ENCODE measurements at regions not wholly inside any gene's neighbourhood (a gene's known extent, or its start where the extent isn't known, plus 50 kb on each side); places are given as distances from the start of the nearest gene placed in this dataset.

DNA sequence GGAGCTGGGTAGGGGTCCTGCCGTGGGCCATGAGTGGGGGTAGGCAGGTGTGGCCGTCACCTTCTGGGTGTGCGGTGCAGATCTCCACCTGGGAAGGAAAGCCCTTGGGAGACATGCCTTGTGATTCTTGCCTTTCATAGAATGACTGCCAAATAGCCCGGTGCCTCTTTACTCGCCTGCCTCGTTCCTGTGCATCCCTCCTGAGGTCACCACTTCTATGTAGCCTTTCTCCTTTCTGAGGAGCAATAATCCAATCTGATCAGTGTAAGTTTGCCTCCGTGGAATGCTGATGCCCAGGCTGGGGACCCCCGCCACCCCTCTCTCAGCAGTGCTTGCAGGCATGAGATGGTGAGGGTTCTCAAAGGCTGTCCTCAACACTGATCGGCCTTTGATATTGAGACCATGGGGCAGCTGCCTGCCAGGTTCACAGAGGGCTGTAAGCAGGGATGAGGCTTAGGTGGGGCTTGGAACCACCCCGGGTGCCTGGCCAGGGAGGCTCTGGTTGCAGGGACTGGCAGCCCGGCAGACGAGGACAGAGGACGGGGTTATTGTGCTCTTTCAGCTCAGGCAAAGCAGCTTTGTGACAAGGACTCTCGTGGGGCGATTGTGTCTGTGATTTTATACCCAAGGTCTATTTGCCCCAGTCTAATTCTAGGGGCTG lies 86.1 kb upstream of the WNT7B start:
- peaks cover 64% of the 10 kb centered on the region for H3K4me1 ChIP-seq (ENCODE audit: insufficient read depth, low read length, severe bottlenecking)
- no peaks in the 10 kb centered on the region for H3K27me3 ChIP-seq (ENCODE audit: insufficient read depth, low read length)
- no peaks in the 10 kb centered on the region for H3K9me2 ChIP-seq (ENCODE audit: low read depth, low read length)
- TF ChIP-seq, protein P1, sequence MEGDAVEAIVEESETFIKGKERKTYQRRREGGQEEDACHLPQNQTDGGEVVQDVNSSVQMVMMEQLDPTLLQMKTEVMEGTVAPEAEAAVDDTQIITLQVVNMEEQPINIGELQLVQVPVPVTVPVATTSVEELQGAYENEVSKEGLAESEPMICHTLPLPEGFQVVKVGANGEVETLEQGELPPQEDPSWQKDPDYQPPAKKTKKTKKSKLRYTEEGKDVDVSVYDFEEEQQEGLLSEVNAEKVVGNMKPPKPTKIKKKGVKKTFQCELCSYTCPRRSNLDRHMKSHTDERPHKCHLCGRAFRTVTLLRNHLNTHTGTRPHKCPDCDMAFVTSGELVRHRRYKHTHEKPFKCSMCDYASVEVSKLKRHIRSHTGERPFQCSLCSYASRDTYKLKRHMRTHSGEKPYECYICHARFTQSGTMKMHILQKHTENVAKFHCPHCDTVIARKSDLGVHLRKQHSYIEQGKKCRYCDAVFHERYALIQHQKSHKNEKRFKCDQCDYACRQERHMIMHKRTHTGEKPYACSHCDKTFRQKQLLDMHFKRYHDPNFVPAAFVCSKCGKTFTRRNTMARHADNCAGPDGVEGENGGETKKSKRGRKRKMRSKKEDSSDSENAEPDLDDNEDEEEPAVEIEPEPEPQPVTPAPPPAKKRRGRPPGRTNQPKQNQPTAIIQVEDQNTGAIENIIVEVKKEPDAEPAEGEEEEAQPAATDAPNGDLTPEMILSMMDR (IDR thresholded peaks at IDR 0.05; ENCODE audit: low read length), result no peak
- no peak for TF ChIP-seq EZH2 (IDR thresholded peaks at IDR 0.05; ENCODE audit: borderline replicate concordance, low read length)
- H3K4me3 ChIP-seq (ENCODE audit: low read depth, low read length, poor library complexity, severe bottlenecking), result no peak overlapping the region
- 0 out of 2 replicates have a peak, but pooled peaks cover 5% of the 10 kb centered on the region for H3K36me3 ChIP-seq (ENCODE audit: insufficient read depth, low read length)
- H3K27ac ChIP-seq (ENCODE audit: low read depth, low read length, poor library complexity, severe bottlenecking), result peak overlapping the region; percentile 3
- no peak overlapping the region for H3K9ac ChIP-seq (ENCODE audit: low read length)
- no peaks in the 10 kb centered on the region for H3K9me3 ChIP-seq (ENCODE audit: low read length)
- H3F3A ChIP-seq (ENCODE audit: insufficient read depth, low read length), result no peaks in the 10 kb centered on the region
- no peaks in the 10 kb centered on the region for H4K20me1 ChIP-seq (ENCODE audit: insufficient read depth, low read length)
- H2AFZ ChIP-seq (ENCODE audit: low read length), result no peak overlapping the region
- no peak overlapping the region for H3K4me2 ChIP-seq (ENCODE audit: low read length)
- peaks cover 31% of the 10 kb centered on the region for H3K79me2 ChIP-seq (ENCODE audit: insufficient read depth, low read length)

DNA sequence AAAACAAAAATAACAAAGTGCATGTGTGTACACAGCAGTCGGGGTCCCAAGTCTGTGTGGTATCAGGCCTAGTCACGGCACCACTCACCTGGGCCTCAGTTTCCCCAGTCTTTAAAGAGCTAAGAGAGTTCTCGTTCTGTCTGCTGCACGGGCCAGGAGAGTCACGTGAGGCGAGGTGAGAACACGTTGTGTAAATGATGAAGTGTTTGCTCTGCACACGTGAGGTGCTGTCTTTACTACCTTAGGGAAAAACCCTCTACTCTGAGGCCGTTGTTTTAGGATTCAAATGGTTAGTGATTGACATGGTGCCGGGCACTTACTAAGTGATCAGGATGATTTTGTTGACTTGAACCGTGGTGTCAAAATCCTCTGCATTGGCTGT lies 86.5 kb upstream of the PPARA start:
- Histone ChIP-seq H3K9me2 (ENCODE audit: low read depth, low read length) (no peaks in the 10 kb centered on the region), H3F3A (ENCODE audit: insufficient read depth, low read length) (no peaks in the 10 kb centered on the region), H3K36me3 (ENCODE audit: insufficient read depth, low read length) (0 out of 2 replicates have a peak, but pooled peaks cover 4% of the 10 kb centered on the region), H3K79me2 (ENCODE audit: insufficient read depth, low read length) (peaks cover 38% of the 10 kb centered on the region), H3K27me3 (ENCODE audit: insufficient read depth, low read length) (no peaks in the 10 kb centered on the region), H3K4me1 (ENCODE audit: insufficient read depth, low read length, severe bottlenecking) (peaks cover 64% of the 10 kb centered on the region), H3K9me3 (ENCODE audit: low read length) (no peaks in the 10 kb centered on the region), H3K27ac (ENCODE audit: low read depth, low read length, poor library complexity, severe bottlenecking) (peak overlapping the region; percentile 88), H2AFZ (ENCODE audit: low read length) (no peak overlapping the region), H3K4me2 (ENCODE audit: low read length) (no peak overlapping the region), H3K9ac (ENCODE audit: low read length) (no peak overlapping the region), H3K4me3 (ENCODE audit: low read depth, low read length, poor library complexity, severe bottlenecking) (no peak overlapping the region), H4K20me1 (ENCODE audit: insufficient read depth, low read length) (no peaks in the 10 kb centered on the region)
- TF ChIP-seq, protein P1 (IDR thresholded peaks at IDR 0.05; ENCODE audit: low read length), result no peak
- TF ChIP-seq EZH2 (IDR thresholded peaks at IDR 0.05; ENCODE audit: borderline replicate concordance, low read length), result no peak

DNA sequence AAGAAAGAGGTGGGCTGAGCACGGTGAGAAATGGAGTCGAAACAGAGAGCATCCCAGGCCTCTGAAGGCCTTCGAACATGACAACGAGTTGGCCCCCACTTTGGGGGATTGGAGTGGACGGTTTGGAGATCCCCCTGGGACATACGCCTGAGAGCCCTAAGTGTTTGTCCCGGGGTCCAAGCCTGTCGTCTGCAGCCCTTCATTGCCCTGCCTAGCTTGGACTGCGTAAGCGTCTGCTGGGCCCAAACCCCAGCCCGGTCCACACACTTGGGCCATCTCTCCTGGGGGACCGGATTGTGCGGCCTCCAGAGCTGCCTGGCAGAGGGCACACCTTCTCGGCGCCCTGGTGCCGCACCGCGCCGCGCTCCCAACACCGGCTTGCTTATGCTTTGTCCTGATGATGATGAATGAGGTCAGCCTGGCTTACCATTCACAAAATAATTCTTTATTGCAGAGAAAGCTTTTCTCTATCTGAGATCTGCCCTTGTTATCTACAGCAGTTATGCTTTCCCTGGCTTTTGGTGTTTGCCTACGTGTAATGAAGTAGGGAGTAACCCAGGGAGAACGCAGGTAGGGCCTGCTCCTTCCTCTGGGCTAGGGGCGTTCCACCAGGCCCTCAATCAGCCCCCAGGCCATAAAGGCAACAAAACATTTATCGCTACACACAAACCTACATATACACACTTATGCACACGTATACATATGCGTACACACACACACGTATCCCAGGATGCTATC lies 85.9 kb upstream of the PPARA start:
- Histone ChIP-seq H3K4me1 (ENCODE audit: insufficient read depth, low read length, severe bottlenecking) (peaks cover 68% of the 10 kb centered on the region), H3K9me2 (ENCODE audit: low read depth, low read length) (no peaks in the 10 kb centered on the region), H4K20me1 (ENCODE audit: insufficient read depth, low read length) (no peaks in the 10 kb centered on the region), H3K4me2 (ENCODE audit: low read length) (no peak overlapping the region), H2AFZ (ENCODE audit: low read length) (no peak overlapping the region), H3K36me3 (ENCODE audit: insufficient read depth, low read length) (no peaks in the 10 kb centered on the region), H3K9ac (ENCODE audit: low read length) (no peak overlapping the region; the same call in 1 of the 2 replicates), H3K79me2 (ENCODE audit: insufficient read depth, low read length) (peaks cover 41% of the 10 kb centered on the region), H3K27me3 (ENCODE audit: insufficient read depth, low read length) (no peaks in the 10 kb centered on the region), H3K4me3 (ENCODE audit: low read depth, low read length, poor library complexity, severe bottlenecking) (no peak overlapping the region), H3K27ac (ENCODE audit: low read depth, low read length, poor library complexity, severe bottlenecking) (peak overlapping the region; percentile 88), H3K9me3 (ENCODE audit: low read length) (no peaks in the 10 kb centered on the region), H3F3A (ENCODE audit: insufficient read depth, low read length) (no peaks in the 10 kb centered on the region)
- no peak for TF ChIP-seq EZH2 (IDR thresholded peaks at IDR 0.05; ENCODE audit: borderline replicate concordance, low read length)
- TF ChIP-seq, protein P1 (IDR thresholded peaks at IDR 0.05; ENCODE audit: low read length), result no peak

Measured in OCI-LY1 (cell line).